Right ventricle myocardium inferior (tissue), 1 donor: ENCODE measurements at regions not wholly inside any gene's neighbourhood (a gene's known extent, or its start where the extent isn't known, plus 50 kb on each side); places are given as distances from the start of the nearest gene placed in this dataset.

ENCODE experiments used
- ATAC-seq: fragments of 200-7000 bp; cut with Tn5 transposase; one replicate; pipeline ENCODE4 v1.9.1; 2020; ENCODE audit warnings: mild to moderate bottlenecking, moderate library complexity
- DNase-seq: peaks from one replicate; pipeline ENCODE4 v3.0.0; 2021; ENCODE audit errors: missing footprints
- intact Hi-C: fragments of 100-400 bp; cut with DNase I; formaldehyde crosslinking; loops from one replicate; pipeline ENCODE4 v1.11.0; 2022
- donor health status: DM: no; HTN: yes; CAD: no; lungs with severe emphysema.

GRCh38 chr2:207216457-207216856 is 50.7 kb upstream of the KLF7 start:
- no peak for ATAC-seq
- DNase-seq, result no peak
- intact Hi-C loops, result no loop called here

GRCh38 chr2:207217442-207217841 is 51.7 kb upstream of the KLF7 start:
- intact Hi-C loops, result no loop called here
- no peak for ATAC-seq
- no peak for DNase-seq

- ATAC-seq (no peak), DNase-seq (no peak)
- intact Hi-C loops, result no loop called here
Measured at GRCh38 chr2:207219081-207219630, 53.4 kb upstream of the KLF7 start.

GRCh38 chr2:207219676-207220501 is 54.1 kb upstream of the KLF7 start:
- intact Hi-C loops, result no loop called here
- DNase-seq, result no peak
- ATAC-seq, result no peak

- DNase-seq (no peak), ATAC-seq (no peak)
- intact Hi-C loops, result no loop called here
Measured at GRCh38 chr2:207221731-207222130, 56.0 kb upstream of the KLF7 start.

GRCh38 chr2:207223051-207223450 is 57.3 kb upstream of the KLF7 start:
- DNase-seq, result no peak
- intact Hi-C loops, result no loop called here
- no peak for ATAC-seq

GRCh38 chr2:207224381-207224780 is 58.6 kb upstream of the KLF7 start:
- DNase-seq, result no peak
- ATAC-seq, result no peak
- intact Hi-C loops, result no loop called here

- intact Hi-C loops, result loop anchor here (5.0 kb wide), 1 partner anchor 247 kb away; no protein-coding TSS in a partner anchor
- ATAC-seq, result no peak
- DNase-seq, result no peak
Measured at GRCh38 chr2:207224791-207225482, 59.2 kb upstream of the KLF7 start.

- ATAC-seq, result no peak
- intact Hi-C loops, result loop anchor here (5.0 kb wide), 1 partner anchor 247 kb away; no protein-coding TSS in a partner anchor
- DNase-seq, result no peak
Measured at GRCh38 chr2:207225773-207226172, 60.0 kb upstream of the KLF7 start.

- DNase-seq (no peak), ATAC-seq (no peak)
- intact Hi-C loops, result loop anchor here (5.0 kb wide), 1 partner anchor 246 kb away; no protein-coding TSS in a partner anchor
Measured at GRCh38 chr2:207226243-207226642, 60.5 kb upstream of the KLF7 start.

- intact Hi-C loops, result loop anchor here (5.0 kb wide), 1 partner anchor 246 kb away; no protein-coding TSS in a partner anchor
- DNase-seq (no peak), ATAC-seq (no peak)
Measured at GRCh38 chr2:207226671-207227061, 60.9 kb upstream of the KLF7 start.

GRCh38 chr2:207227062-207227748 is 61.5 kb upstream of the KLF7 start:
- peak; percentile 43 for ATAC-seq
- intact Hi-C loops, result loop anchor here (5.0 kb wide), 1 partner anchor 245 kb away; no protein-coding TSS in a partner anchor

GRCh38 chr2:207227749-207228145 is 62.0 kb upstream of the KLF7 start:
- intact Hi-C loops, result loop anchor here (2.0 to 5.0 kb wide), 2 partner anchors 61 to 245 kb away; no protein-coding TSS in a partner anchor
- DNase-seq, result no peak
- no peak for ATAC-seq

More at GRCh38 chr2:207227062-207227748, 61.5 kb upstream of the KLF7 start:
- no peak for DNase-seq

- DNase-seq (no peak), ATAC-seq (no peak)
- intact Hi-C loops, result loop anchor here (2.0 to 5.0 kb wide), 2 partner anchors 62 to 244 kb away; no protein-coding TSS in a partner anchor
Measured at GRCh38 chr2:207228402-207228801, 62.7 kb upstream of the KLF7 start.

- DNase-seq (no peak), ATAC-seq (no peak)
- intact Hi-C loops, result loop anchor here (2.0 to 5.0 kb wide), 2 partner anchors 62 to 243 kb away; no protein-coding TSS in a partner anchor
Measured at GRCh38 chr2:207229161-207229560, 63.4 kb upstream of the KLF7 start.

- intact Hi-C loops, result no loop called here
- ATAC-seq (no peak), DNase-seq (no peak)
Measured at GRCh38 chr2:207230261-207231105, 64.7 kb upstream of the KLF7 start.

- intact Hi-C loops, result no loop called here
- ATAC-seq, result no peak
- DNase-seq, result no peak
Measured at GRCh38 chr2:207231106-207231865, 65.5 kb upstream of the KLF7 start.
